BJ (cell line): ENCODE measurements at regions not wholly inside any gene's neighbourhood (a gene's known extent, or its start where the extent isn't known, plus 50 kb on each side); places are given as distances from the start of the nearest gene placed in this dataset.
A peak's percentile ranks its signal among the peaks of the same experiment; 100 is the strongest.

ENCODE experiments used
- CTCF ChIA-PET: fragments of 350-600 bp; formaldehyde crosslinking; extraction: SDS; loops from one replicate; lab custom pipeline; 2021; ENCODE audit warnings: antibody characterized with exemption, inconsistent platforms; lab: Yijun Ruan, JAX
- POLR2A ChIA-PET: fragments of 300-600 bp; sonication (Branson Sonifier 250); formaldehyde crosslinking; extraction: SDS; loops from one replicate; lab custom pipeline; 2021; ENCODE audit warnings: antibody characterized with exemption; lab: Charles Lee
- DNase-seq: peaks from one replicate; pipeline ENCODE4 v3.0.0-alpha.2; 2011; ENCODE audit warnings: low read depth
- H3K27me3 ChIP-seq: 2 replicates; pipeline ENCODE4 v1.6.0; 2011; ENCODE audit warnings: low read length; ENCODE audit not compliant: control insufficient read depth, insufficient read depth
- H3K36me3 ChIP-seq: 2 replicates; pipeline ENCODE4 v1.5.1; 2011; ENCODE audit warnings: low read length; ENCODE audit not compliant: control insufficient read depth, insufficient read depth
- H3K4me3 ChIP-seq: 2 replicates; pipeline ENCODE4 v1.5.1; 2011; ENCODE audit warnings: low read depth, mild to moderate bottlenecking, control low read depth, low read length
- CTCF ChIP-seq: IDR thresholded peaks from 2 replicates; pipeline ENCODE4 v1.5.1; 2011; ENCODE audit warnings: low read depth, mild to moderate bottlenecking, control low read depth, inconsistent platforms, low read length, moderate library complexity; ENCODE audit not compliant: insufficient read depth

- ChIA-PET CTCF (interaction anchor here (1.3 kb wide), 1 partner anchor 14 kb away, joined by 3 read pairs; no protein-coding TSS in a partner anchor), POLR2A (interaction anchor here (0.7 kb wide), 1 partner anchor 15 kb away, joined by 4 read pairs; no protein-coding TSS in a partner anchor)
- no peak for DNase-seq
- no peak for TF ChIP-seq CTCF
- no peaks in the 10 kb centered on the region for H3K27me3 ChIP-seq
- H3K4me3 ChIP-seq, result no peak overlapping the region
- no peaks in the 10 kb centered on the region for H3K36me3 ChIP-seq
Measured at GRCh38 chr5:39775797-39776365, 351.1 kb upstream of the DAB2 start.

GRCh38 chr5:39775086-39775796 is 350.5 kb upstream of the DAB2 start:
- H3K4me3 ChIP-seq, result no peak overlapping the region
- ChIA-PET POLR2A (interaction anchor here (0.8 kb wide), 1 partner anchor 368 kb away, joined by 6 read pairs; no protein-coding TSS in a partner anchor), CTCF (interaction anchor here (1.3 kb wide), 1 partner anchor 13 kb away, joined by 3 read pairs; no protein-coding TSS in a partner anchor)
- DNase-seq, result peak; percentile 32
- TF ChIP-seq CTCF, result no peak
- H3K36me3 ChIP-seq, result no peaks in the 10 kb centered on the region
- H3K27me3 ChIP-seq, result no peaks in the 10 kb centered on the region

- CTCF ChIA-PET, result interaction anchor here (0.6 kb wide), 1 partner anchor 10 kb away, joined by 3 read pairs; no protein-coding TSS in a partner anchor
- Histone ChIP-seq H3K27me3 (no peaks in the 10 kb centered on the region), H3K36me3 (no peaks in the 10 kb centered on the region), H3K4me3 (no peak overlapping the region)
- POLR2A ChIA-PET, result interaction anchor here (0.8 kb wide), 1 partner anchor 367 kb away, joined by 6 read pairs; no protein-coding TSS in a partner anchor
- DNase-seq, result no peak
- TF ChIP-seq CTCF, result no peak
Measured at GRCh38 chr5:39774605-39775004, 349.8 kb upstream of the DAB2 start.

- ChIA-PET POLR2A (no interaction called here), CTCF (interaction anchor here (2.0 kb wide), 1 partner anchor 10 kb away, joined by 9 read pairs; no protein-coding TSS in a partner anchor)
- H3K27me3 ChIP-seq, result no peaks in the 10 kb centered on the region
- H3K36me3 ChIP-seq, result no peaks in the 10 kb centered on the region
- H3K4me3 ChIP-seq, result no peak overlapping the region
- no peak for TF ChIP-seq CTCF
- DNase-seq, result no peak
Measured at GRCh38 chr5:39772307-39772706, 347.5 kb upstream of the DAB2 start.

GRCh38 chr5:39767916-39768315 is 343.1 kb upstream of the DAB2 start:
- DNase-seq, result no peak
- TF ChIP-seq CTCF, result no peak
- POLR2A ChIA-PET, result no interaction called here
- no peak overlapping the region for H3K4me3 ChIP-seq
- no peaks in the 10 kb centered on the region for H3K27me3 ChIP-seq
- CTCF ChIA-PET, result no interaction called here
- no peaks in the 10 kb centered on the region for H3K36me3 ChIP-seq
